IMR-90 (cell line): ENCODE measurements at regions not wholly inside any gene's neighbourhood (a gene's known extent, or its start where the extent isn't known, plus 50 kb on each side); places are given as distances from the start of the nearest gene placed in this dataset.

ENCODE experiments used
- BHLHE40 ChIP-seq: fragments of 150-350 bp; IDR thresholded peaks from 2 replicates; pipeline ENCODE4 v1.6.1; 2016; ENCODE audit warnings: mild to moderate bottlenecking, low read depth, low read length
- CEBPB ChIP-seq: IDR thresholded peaks from 2 replicates; pipeline ENCODE4 v1.6.1; 2012; ENCODE audit warnings: low read depth, low read length, improper control_type of control experiment
- CHD1 ChIP-seq: IDR thresholded peaks from 2 replicates; pipeline ENCODE4 v1.6.1; 2012; ENCODE audit warnings: low read depth, low read length, improper control_type of control experiment
- CTCF ChIP-seq: conservative IDR thresholded peaks from 2 replicates; pipeline ENCODE4 v1.5.1; 2012; ENCODE audit warnings: mild to moderate bottlenecking, low read depth, low read length, improper control_type of control experiment
- FOS ChIP-seq: fragments of 150-350 bp; IDR thresholded peaks from 2 replicates; pipeline ENCODE4 v1.6.1; 2016; ENCODE audit warnings: low read depth, low read length
- MAZ ChIP-seq: IDR thresholded peaks from 2 replicates; pipeline ENCODE4 v1.6.1; 2012; ENCODE audit warnings: low read depth, mild to moderate bottlenecking, low read length, improper control_type of control experiment, moderate library complexity, borderline replicate concordance
- MXI1 ChIP-seq: IDR thresholded peaks from 2 replicates; pipeline ENCODE4 v1.6.1; 2012; ENCODE audit warnings: low read depth, mild to moderate bottlenecking, low read length, moderate library complexity, borderline replicate concordance
- NFE2L2 ChIP-seq: fragments of 150-350 bp; IDR thresholded peaks from 2 replicates; pipeline ENCODE4 v1.6.1; 2016; ENCODE audit warnings: low read depth, mild to moderate bottlenecking, low read length
- POLR2A ChIP-seq: IDR thresholded peaks from 2 replicates; pipeline ENCODE4 v1.6.1; 2012; ENCODE audit warnings: mild to moderate bottlenecking, low read depth, low read length
- RAD21 ChIP-seq: IDR thresholded peaks from 2 replicates; pipeline ENCODE4 v1.6.1; 2012; ENCODE audit warnings: low read length, improper control_type of control experiment
- RCOR1 ChIP-seq: IDR thresholded peaks from 2 replicates; pipeline ENCODE4 v1.6.1; 2012; ENCODE audit warnings: mild to moderate bottlenecking, low read length, improper control_type of control experiment; ENCODE audit not compliant: insufficient replicate concordance
- SMC3 ChIP-seq: fragments of 150-350 bp; IDR thresholded peaks from 2 replicates; pipeline ENCODE4 v1.6.1; 2016; ENCODE audit warnings: low read depth, mild to moderate bottlenecking, antibody characterized with exemption, low read length, moderate library complexity
- USF2 ChIP-seq: fragments of 150-350 bp; IDR thresholded peaks from 2 replicates; pipeline ENCODE4 v1.6.1; 2017; ENCODE audit warnings: mild to moderate bottlenecking, antibody characterized with exemption, low read length, low read depth

DNA sequence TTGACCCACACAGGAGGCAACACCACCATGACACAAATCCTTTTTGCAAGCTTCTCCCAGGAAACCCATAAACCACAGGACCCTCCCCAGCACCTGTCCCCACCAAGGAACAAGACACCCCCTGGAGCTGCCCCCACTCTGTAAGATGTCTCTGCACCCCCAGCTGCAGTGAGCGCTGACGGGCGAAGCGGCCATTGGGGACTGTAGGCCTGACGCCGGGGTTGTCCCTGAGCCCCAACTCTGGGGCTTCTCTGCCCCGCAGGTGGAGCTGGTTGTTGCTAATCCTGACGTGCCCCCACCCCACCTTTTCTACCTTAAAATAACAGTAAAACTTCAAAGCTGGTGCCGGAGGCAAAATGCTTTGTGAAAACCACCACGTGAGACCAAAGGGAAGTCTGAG, 94.7 kb upstream of the PPP2R2D start:
- TF ChIP-seq CTCF (no peak), RCOR1 (no peak), SMC3 (no peak), MXI1 (no peak), USF2 (no peak), FOS (no peak), POLR2A (no peak), CEBPB (no peak), CHD1 (no peak), NFE2L2 (no peak), RAD21 (no peak), BHLHE40 (no peak), MAZ (no peak)
